HEK293 (cell line): ENCODE measurements at regions not wholly inside any gene's neighbourhood (a gene's known extent, or its start where the extent isn't known, plus 50 kb on each side); places are given as distances from the start of the nearest gene placed in this dataset.

ENCODE experiments used
- CTCF ChIA-PET: fragments of 350-600 bp; formaldehyde crosslinking; extraction: SDS; loops from one replicate; lab custom pipeline; 2021; ENCODE audit warnings: antibody characterized with exemption; lab: Yijun Ruan, JAX
- POLR2A ChIA-PET: fragments of 300-600 bp; formaldehyde crosslinking; extraction: SDS; loops from one replicate; lab custom pipeline; 2020; ENCODE audit warnings: antibody characterized with exemption, inconsistent platforms; lab: Yijun Ruan, JAX
- H3K27ac ChIP-seq: fragments of 200-500 bp; sonication (Bioruptor generic); 2 replicates; pipeline ENCODE4 v1.5.1; 2014; ENCODE audit warnings: low read depth, low read length, control low read depth, inconsistent platforms; ENCODE audit errors: extremely low read depth
- H3K36me3 ChIP-seq, 2 experiments: fragments of 200-500 bp in 1 of 2; sonication (Bioruptor generic) in 1 of 2; 1 replicate in 1 of 2; 2 replicates in 1 of 2; pipeline ENCODE4 v1.5.1; 2014 to 2017; ENCODE audit warnings: inconsistent platforms in 2 of 2, low read length in 2 of 2; ENCODE audit not compliant: control insufficient read depth in 2 of 2, insufficient read depth in 1 of 2
- H3K4me1 ChIP-seq: fragments of 200-500 bp; sonication (Bioruptor generic); 2 replicates; pipeline ENCODE4 v1.5.1; 2014; ENCODE audit warnings: mild to moderate bottlenecking, low read length, inconsistent platforms; ENCODE audit not compliant: control insufficient read depth, insufficient read depth
- H3K4me3 ChIP-seq: 2 replicates; pipeline ENCODE4 v1.5.1; 2011; ENCODE audit warnings: low read depth, mild to moderate bottlenecking, control low read depth, low read length, moderate library complexity
- H3K9me3 ChIP-seq: fragments of 200-500 bp; sonication (Bioruptor generic); 2 replicates; pipeline ENCODE4 v1.5.1; 2014; ENCODE audit warnings: low read depth, low read length, inconsistent platforms; ENCODE audit not compliant: control insufficient read depth, insufficient read depth
- GLI4 ChIP-seq: fragments of 450-650 bp; formaldehyde crosslinking; IDR thresholded peaks from 2 replicates; pipeline ENCODE4 v1.5.1; 2016; ENCODE audit warnings: missing biosample characterization, missing genetic modification characterization
- KLF17 ChIP-seq: fragments of 450-650 bp; formaldehyde crosslinking; IDR thresholded peaks from 2 replicates; pipeline ENCODE4 v1.5.1; 2016; ENCODE audit warnings: missing biosample characterization, missing genetic modification characterization
- ZBTB8A ChIP-seq: fragments of 450-650 bp; formaldehyde crosslinking; IDR thresholded peaks from 2 replicates; pipeline ENCODE4 v1.5.1; 2016; ENCODE audit warnings: missing biosample characterization, missing genetic modification characterization
- ZFP41 ChIP-seq: fragments of 450-650 bp; formaldehyde crosslinking; IDR thresholded peaks from 2 replicates; pipeline ENCODE4 v1.5.1; 2016; ENCODE audit warnings: missing biosample characterization, missing genetic modification characterization, borderline replicate concordance
- ZIC2 ChIP-seq: fragments of 450-650 bp; formaldehyde crosslinking; IDR thresholded peaks from 2 replicates; pipeline ENCODE4 v1.5.1; 2016; ENCODE audit warnings: missing biosample characterization, missing genetic modification characterization
- ZNF132 ChIP-seq: fragments of 450-650 bp; formaldehyde crosslinking; IDR thresholded peaks from 2 replicates; pipeline ENCODE4 v1.5.1; 2017; ENCODE audit warnings: missing biosample characterization, missing genetic modification characterization, borderline replicate concordance
- ZNF133 ChIP-seq: fragments of 450-650 bp; formaldehyde crosslinking; IDR thresholded peaks from 2 replicates; pipeline ENCODE4 v1.5.1; 2016; ENCODE audit warnings: missing biosample characterization, missing genetic modification characterization
- ZNF416 ChIP-seq: fragments of 450-650 bp; formaldehyde crosslinking; IDR thresholded peaks from 2 replicates; pipeline ENCODE4 v1.5.1; 2016; ENCODE audit warnings: missing biosample characterization, missing genetic modification characterization
- ZNF473 ChIP-seq: fragments of 450-650 bp; formaldehyde crosslinking; IDR thresholded peaks from 2 replicates; pipeline ENCODE4 v1.5.1; 2017; ENCODE audit warnings: missing biosample characterization, missing genetic modification characterization
- ZNF624 ChIP-seq: fragments of 450-650 bp; formaldehyde crosslinking; IDR thresholded peaks from 2 replicates; pipeline ENCODE4 v1.5.1; 2017; ENCODE audit warnings: missing biosample characterization, missing genetic modification characterization
- ZNF629 ChIP-seq: fragments of 450-650 bp; formaldehyde crosslinking; IDR thresholded peaks from 2 replicates; pipeline ENCODE4 v1.5.1; 2017; ENCODE audit warnings: missing biosample characterization, missing genetic modification characterization
- ZNF747 ChIP-seq: fragments of 450-650 bp; formaldehyde crosslinking; IDR thresholded peaks from 2 replicates; pipeline ENCODE4 v1.5.1; 2016; ENCODE audit warnings: missing biosample characterization, missing genetic modification characterization
- ZNF776 ChIP-seq: fragments of 450-650 bp; formaldehyde crosslinking; IDR thresholded peaks from 2 replicates; pipeline ENCODE4 v1.5.0; 2017; ENCODE audit warnings: missing biosample characterization, missing genetic modification characterization, borderline replicate concordance
- TF ChIP-seq, protein P1 (sequence below): fragments of 450-650 bp; formaldehyde crosslinking; IDR thresholded peaks from 2 replicates; pipeline ENCODE4 v1.5.1; 2016; ENCODE audit warnings: missing biosample characterization, missing genetic modification characterization

GRCh38 chr12:90163975-90164374 is 455.3 kb upstream of the ATP2B1 start (continued):
- no peak for TF ChIP-seq KLF17

- no peaks in the 10 kb centered on the region for H3K36me3 ChIP-seq
- no peak overlapping the region for H3K27ac ChIP-seq
- H3K4me3 ChIP-seq = no peak overlapping the region
- ChIA-PET POLR2A (no interaction called here), CTCF (interaction anchor here (0.6 kb wide), 1 partner anchor 700 kb away, joined by 6 read pairs; no protein-coding TSS in a partner anchor)
- TF ChIP-seq ZNF747 (tag by site-specific recombination) (no peak), ZNF416 (tag by site-specific recombination) (no peak), ZNF776 (tag by site-specific recombination) (no peak), GLI4 (tag by site-specific recombination) (no peak), ZNF133 (tag by site-specific recombination) (no peak), ZNF473 (tag by site-specific recombination) (no peak), ZNF629 (tag by site-specific recombination) (no peak)
- TF ChIP-seq, protein P1, sequence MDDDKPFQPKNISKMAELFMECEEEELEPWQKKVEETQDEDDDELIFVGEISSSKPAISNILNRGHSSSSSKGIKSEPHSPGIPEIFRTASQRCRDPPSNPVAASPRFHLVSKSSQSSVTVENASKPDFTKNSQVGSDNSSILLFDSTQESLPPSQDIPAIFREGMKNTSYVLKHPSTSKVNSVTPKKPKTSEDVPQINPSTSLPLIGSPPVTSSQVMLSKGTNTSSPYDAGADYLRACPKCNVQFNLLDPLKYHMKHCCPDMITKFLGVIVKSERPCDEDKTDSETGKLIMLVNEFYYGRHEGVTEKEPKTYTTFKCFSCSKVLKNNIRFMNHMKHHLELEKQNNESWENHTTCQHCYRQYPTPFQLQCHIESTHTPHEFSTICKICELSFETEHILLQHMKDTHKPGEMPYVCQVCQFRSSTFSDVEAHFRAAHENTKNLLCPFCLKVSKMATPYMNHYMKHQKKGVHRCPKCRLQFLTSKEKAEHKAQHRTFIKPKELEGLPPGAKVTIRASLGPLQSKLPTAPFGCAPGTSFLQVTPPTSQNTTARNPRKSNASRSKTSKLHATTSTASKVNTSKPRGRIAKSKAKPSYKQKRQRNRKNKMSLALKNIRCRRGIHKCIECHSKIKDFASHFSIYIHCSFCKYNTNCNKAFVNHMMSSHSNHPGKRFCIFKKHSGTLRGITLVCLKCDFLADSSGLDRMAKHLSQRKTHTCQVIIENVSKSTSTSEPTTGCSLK (tag by site-specific recombination) = no peak
- no peaks in the 10 kb centered on the region for H3K9me3 ChIP-seq
- no peaks in the 10 kb centered on the region for H3K4me1 ChIP-seq
These were observed 445.2 kb upstream of the ATP2B1 start for GRCh38 chr12:90153827-90154226.

- Histone ChIP-seq H3K9me3 (no peaks in the 10 kb centered on the region), H3K36me3 (no peaks in the 10 kb centered on the region), H3K4me1 (no peaks in the 10 kb centered on the region), H3K4me3 (no peak overlapping the region), H3K27ac (no peak overlapping the region)
- CTCF ChIA-PET = no interaction called here
- POLR2A ChIA-PET = no interaction called here
- TF ChIP-seq ZIC2 (tag by site-specific recombination) (0 out of 2 replicates have a peak, but pooled peaks have one; percentile 25), ZFP41 (tag by site-specific recombination) (no peak)
These were observed 444.4 kb upstream of the ATP2B1 start for GRCh38 chr12:90152897-90153624.

GRCh38 chr12:90151491-90152015 is 442.9 kb upstream of the ATP2B1 start:
- H3K36me3 ChIP-seq = no peaks in the 10 kb centered on the region
- no peaks in the 10 kb centered on the region for H3K4me1 ChIP-seq
- no peaks in the 10 kb centered on the region for H3K9me3 ChIP-seq
- H3K27ac ChIP-seq = no peak overlapping the region
- ChIA-PET CTCF (no interaction called here), POLR2A (no interaction called here)
- no peak overlapping the region for H3K4me3 ChIP-seq
- TF ChIP-seq ZBTB8A (tag by site-specific recombination) = no peak
- TF ChIP-seq GLI4 (tag by site-specific recombination) = no peak
- no peak for TF ChIP-seq ZNF624 (tag by site-specific recombination)
- TF ChIP-seq ZNF132 (tag by site-specific recombination) = no peak
